ENCODE measurements at regions not wholly inside any gene's neighbourhood (a gene's known extent, or its start where the extent isn't known, plus 50 kb on each side); places are given as distances from the start of the nearest gene placed in this dataset.
A peak's percentile ranks its signal among the peaks of the same experiment; 100 is the strongest.

- 74% methylated on average over 4 of the region's 4 CpGs for WGBS
- Histone ChIP-seq H3K36me3 (no peaks in the 10 kb centered on the region), H3K4me1 (replicated peaks) (no peaks in the 10 kb centered on the region), H3K4me3 (no peak overlapping the region), H3K9me3 (no peaks in the 10 kb centered on the region), H3K27me3 (replicated peaks; ENCODE audit: insufficient read depth) (no peaks in the 10 kb centered on the region), H3K27ac (no peak overlapping the region)
- no peak for DNase-seq (ENCODE audit: low spot score)
- intact Hi-C loops (cut with DNase I): no loop called here
- TF ChIP-seq POLR2AphosphoS5 (IDR thresholded peaks at IDR 0.05) (no peak), POLR2A (IDR thresholded peaks at IDR 0.05) (no peak), CTCF (IDR thresholded peaks at IDR 0.05) (no peak)
Measured at GRCh38 chrX:9240956-9241355, 207.0 kb upstream of the FAM9B start.

- intact Hi-C loops (cut with DNase I): no loop called here
- WGBS: 77% methylated on average over 5 of the region's 11 CpGs
- DNase-seq (ENCODE audit: low spot score): peak; percentile 4
- Histone ChIP-seq H3K27me3 (replicated peaks; ENCODE audit: insufficient read depth) (no peaks in the 10 kb centered on the region), H3K36me3 (no peaks in the 10 kb centered on the region), H3K4me3 (no peak overlapping the region), H3K9me3 (no peaks in the 10 kb centered on the region), H3K27ac (no peak overlapping the region), H3K4me1 (replicated peaks) (no peaks in the 10 kb centered on the region)
- TF ChIP-seq POLR2AphosphoS5 (IDR thresholded peaks at IDR 0.05) (no peak), POLR2A (IDR thresholded peaks at IDR 0.05) (no peak), CTCF (IDR thresholded peaks at IDR 0.05) (no peak)
Measured at GRCh38 chrX:9241427-9241826, 207.5 kb upstream of the FAM9B start.

GRCh38 chrX:9249051-9249846 lies 215.3 kb upstream of the FAM9B start:
- Histone ChIP-seq H3K27me3 (replicated peaks; ENCODE audit: insufficient read depth) (no peaks in the 10 kb centered on the region), H3K27ac (no peak overlapping the region), H3K4me3 (no peak overlapping the region), H3K4me1 (replicated peaks) (no peaks in the 10 kb centered on the region), H3K36me3 (no peaks in the 10 kb centered on the region), H3K9me3 (no peaks in the 10 kb centered on the region)
- TF ChIP-seq POLR2AphosphoS5 (IDR thresholded peaks at IDR 0.05) (no peak), CTCF (IDR thresholded peaks at IDR 0.05) (no peak), POLR2A (IDR thresholded peaks at IDR 0.05) (no peak)
- DNase-seq (ENCODE audit: low spot score): no peak
- 54% methylated on average over 8 of the region's 8 CpGs for WGBS
- intact Hi-C loops (cut with DNase I): no loop called here

GRCh38 chrX:9252182-9252581 lies 212.7 kb upstream of the TBL1X start:
- 85% methylated on average over 4 of the region's 4 CpGs for WGBS
- no peak for DNase-seq (ENCODE audit: low spot score)
- Histone ChIP-seq H3K36me3 (no peaks in the 10 kb centered on the region), H3K27me3 (replicated peaks; ENCODE audit: insufficient read depth) (no peaks in the 10 kb centered on the region), H3K4me3 (no peak overlapping the region), H3K4me1 (replicated peaks) (no peaks in the 10 kb centered on the region), H3K27ac (no peak overlapping the region), H3K9me3 (no peaks in the 10 kb centered on the region)
- TF ChIP-seq CTCF (IDR thresholded peaks at IDR 0.05) (no peak), POLR2A (IDR thresholded peaks at IDR 0.05) (no peak), POLR2AphosphoS5 (IDR thresholded peaks at IDR 0.05) (no peak)
- intact Hi-C loops (cut with DNase I): no loop called here

GRCh38 chrX:9253211-9253610 lies 211.6 kb upstream of the TBL1X start:
- no peak overlapping the region for H3K4me3 ChIP-seq
- intact Hi-C loops (cut with DNase I): no loop called here
- DNase-seq (ENCODE audit: low spot score): no peak
- no peaks in the 10 kb centered on the region for H3K9me3 ChIP-seq
- 50% methylated on average over 2 of the region's 2 CpGs for WGBS
- no peak overlapping the region for H3K27ac ChIP-seq
- H3K36me3 ChIP-seq: no peaks in the 10 kb centered on the region
- no peaks in the 10 kb centered on the region for H3K4me1 ChIP-seq (replicated peaks)
- no peak for TF ChIP-seq POLR2AphosphoS5 (IDR thresholded peaks at IDR 0.05)
- TF ChIP-seq CTCF (IDR thresholded peaks at IDR 0.05): no peak
- no peak for TF ChIP-seq POLR2A (IDR thresholded peaks at IDR 0.05)
- H3K27me3 ChIP-seq (replicated peaks; ENCODE audit: insufficient read depth): no peaks in the 10 kb centered on the region
